ENCODE measurements at regions not wholly inside any gene's neighbourhood (a gene's known extent, or its start where the extent isn't known, plus 50 kb on each side); places are given as distances from the start of the nearest gene placed in this dataset.

- DNase-seq (ENCODE audit: low read depth in 1 of 2, low spot score in 1 of 2): no peak
- Histone ChIP-seq H3K27ac (replicated peaks) (no peak overlapping the region), H3K4me3 (replicated peaks; ENCODE audit: insufficient read depth, low read length) (no peak overlapping the region), H3K27me3 (ENCODE audit: insufficient read depth, poor library complexity, severe bottlenecking) (peaks cover 2% of the 10 kb centered on the region)
- TF ChIP-seq GABPA (IDR thresholded peaks at IDR 0.05; ENCODE audit: low read depth) (no peak), CTCF (IDR thresholded peaks at IDR 0.05; ENCODE audit: insufficient read depth, low read length) (no peak), POLR2AphosphoS5 (IDR thresholded peaks at IDR 0.05; ENCODE audit: low read depth) (no peak), REST (IDR thresholded peaks at IDR 0.05; ENCODE audit: insufficient replicate concordance, low read depth) (no peak), SPI1 (IDR thresholded peaks at IDR 0.05; ENCODE audit: borderline replicate concordance, low read depth) (no peak)
Observed at GRCh38 chr12:76652402-76652801, 92.8 kb upstream of the OSBPL8 start.

GRCh38 chr12:76653342-76653741 is 93.8 kb upstream of the OSBPL8 start:
- H3K4me3 ChIP-seq (replicated peaks; ENCODE audit: insufficient read depth, low read length): no peak overlapping the region
- no peak for DNase-seq (ENCODE audit: low read depth in 1 of 2, low spot score in 1 of 2)
- H3K27ac ChIP-seq (replicated peaks): no peak overlapping the region
- no peak for TF ChIP-seq SPI1 (IDR thresholded peaks at IDR 0.05; ENCODE audit: borderline replicate concordance, low read depth)
- no peak for TF ChIP-seq POLR2AphosphoS5 (IDR thresholded peaks at IDR 0.05; ENCODE audit: low read depth)
- TF ChIP-seq CTCF (IDR thresholded peaks at IDR 0.05; ENCODE audit: insufficient read depth, low read length): no peak
- no peak for TF ChIP-seq GABPA (IDR thresholded peaks at IDR 0.05; ENCODE audit: low read depth)
- TF ChIP-seq REST (IDR thresholded peaks at IDR 0.05; ENCODE audit: insufficient replicate concordance, low read depth): no peak
- H3K27me3 ChIP-seq (ENCODE audit: insufficient read depth, poor library complexity, severe bottlenecking): peaks cover 2% of the 10 kb centered on the region

GRCh38 chr12:76664731-76665130 is 99.2 kb upstream of the ZDHHC17 start:
- H3K27me3 ChIP-seq (ENCODE audit: insufficient read depth, poor library complexity, severe bottlenecking): no peaks in the 10 kb centered on the region
- peak overlapping the region; percentile 51 for H3K27ac ChIP-seq (replicated peaks)
- no peak for TF ChIP-seq REST (IDR thresholded peaks at IDR 0.05; ENCODE audit: insufficient replicate concordance, low read depth)
- no peak for TF ChIP-seq CTCF (IDR thresholded peaks at IDR 0.05; ENCODE audit: insufficient read depth, low read length)
- no peak for TF ChIP-seq SPI1 (IDR thresholded peaks at IDR 0.05; ENCODE audit: borderline replicate concordance, low read depth)
- TF ChIP-seq GABPA (IDR thresholded peaks at IDR 0.05; ENCODE audit: low read depth): no peak
- TF ChIP-seq POLR2AphosphoS5 (IDR thresholded peaks at IDR 0.05; ENCODE audit: low read depth): no peak
- DNase-seq (ENCODE audit: low read depth in 1 of 2, low spot score in 1 of 2): no peak
- H3K4me3 ChIP-seq (replicated peaks; ENCODE audit: insufficient read depth, low read length): no peak overlapping the region

Measured in HL-60 (cell line).